HG02981 (cell line): ENCODE measurements at regions not wholly inside any gene's neighbourhood (a gene's known extent, or its start where the extent isn't known, plus 50 kb on each side); places are given as distances from the start of the nearest gene placed in this dataset.
"Not testable (repeated sequence)": the region's sequence is repeated elsewhere in the genome, so short reads cannot be mapped to it uniquely, and the experiment has no call there.

ENCODE experiments used
- ATAC-seq: cut with Tn5 transposase; IDR thresholded peaks from one replicate; pipeline ENCODE4 v1.9.1; 2021; ENCODE audit warnings: mild to moderate bottlenecking, moderate library complexity; ENCODE audit not compliant: unreplicated experiment

GRCh38 chr20:30164389-30164788, 1093.1 kb upstream of the DEFB115 start:
- not testable (repeated sequence) for ATAC-seq

- no peak for ATAC-seq
Measured at GRCh38 chr20:30167540-30167939, 1089.9 kb upstream of the DEFB115 start.

GRCh38 chr20:30168025-30168799, 1089.3 kb upstream of the DEFB115 start:
- no peak for ATAC-seq

DNA sequence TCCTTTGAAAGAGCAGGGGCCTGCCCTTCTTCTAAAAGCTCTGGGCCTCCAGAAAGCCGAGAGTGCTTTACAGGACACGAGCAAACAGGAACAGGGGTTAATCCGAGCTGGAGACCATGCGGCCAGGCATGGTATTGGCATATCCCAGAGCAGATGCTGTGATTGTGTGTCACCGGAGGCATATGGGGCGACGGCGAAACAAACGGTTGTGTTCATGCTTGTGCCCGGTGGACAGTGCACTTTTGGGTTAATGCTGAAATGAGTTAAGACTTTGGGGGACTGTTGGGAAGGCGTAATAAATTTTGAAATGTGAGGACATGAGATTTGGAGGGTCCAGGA, 1088.7 kb upstream of the DEFB115 start:
- ATAC-seq, result no peak

DNA sequence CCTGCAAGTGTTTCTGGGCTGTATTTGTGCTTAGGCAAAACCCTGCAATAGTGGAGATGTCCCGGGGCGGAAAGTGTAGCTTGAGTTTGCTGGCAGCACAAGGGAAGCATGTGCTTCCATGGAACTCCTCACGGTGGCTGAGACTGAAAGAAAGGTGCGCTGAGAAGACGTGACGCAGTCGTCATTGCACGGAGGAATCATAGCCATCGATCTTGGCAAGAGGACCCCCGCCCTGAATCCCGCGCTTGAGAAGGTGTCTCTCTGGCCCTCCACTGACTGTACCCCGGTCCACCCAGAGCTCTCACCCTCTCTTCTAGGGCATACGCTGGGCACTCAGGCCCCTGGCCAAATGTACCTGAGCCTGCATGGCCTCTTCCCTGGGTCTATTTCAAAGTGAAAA, 1081.8 kb upstream of the DEFB115 start:
- ATAC-seq, result no peak

GRCh38 chr20:30183124-30183523, 1074.3 kb upstream of the DEFB115 start:
- not testable (repeated sequence) for ATAC-seq

DNA sequence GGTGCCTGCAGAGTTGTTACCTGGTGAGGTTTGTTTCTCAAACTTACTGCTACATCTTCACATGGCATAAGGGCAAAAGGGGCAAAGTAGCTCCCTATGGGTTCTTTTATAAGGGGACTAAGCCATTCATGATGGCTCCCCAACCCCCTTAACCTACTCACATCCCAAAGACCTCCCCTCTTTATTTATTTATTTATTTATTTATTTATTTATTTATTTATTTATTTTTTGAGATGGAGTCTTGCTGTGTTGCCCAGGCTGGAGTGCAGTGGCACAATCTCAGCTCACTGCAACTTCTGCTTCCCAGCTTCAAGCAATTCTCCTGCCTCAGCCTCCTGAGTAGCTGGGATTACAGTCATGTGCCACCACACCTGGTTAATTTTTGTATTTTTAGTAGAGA, 1065.7 kb upstream of the DEFB115 start:
- not testable (repeated sequence) for ATAC-seq

DNA sequence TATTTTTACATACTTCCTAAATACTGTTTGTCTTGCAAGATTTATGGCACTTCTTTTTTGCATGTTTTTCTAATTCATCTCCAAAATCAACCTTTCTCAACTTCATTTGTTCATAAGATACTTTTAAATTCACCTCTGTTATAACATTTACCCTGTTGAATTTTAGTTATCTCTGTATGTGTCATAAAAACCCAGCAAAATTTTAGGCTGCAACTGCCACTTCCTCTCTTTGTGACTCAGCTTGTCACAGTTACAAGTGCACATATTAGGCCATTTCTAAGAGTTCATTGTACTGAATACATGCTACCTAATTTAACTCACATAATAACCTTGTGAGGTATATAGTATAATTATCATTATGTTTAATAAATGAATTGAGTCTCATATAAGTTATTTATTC, 1023.0 kb upstream of the DEFB115 start:
- ATAC-seq, result not testable (repeated sequence)

DNA sequence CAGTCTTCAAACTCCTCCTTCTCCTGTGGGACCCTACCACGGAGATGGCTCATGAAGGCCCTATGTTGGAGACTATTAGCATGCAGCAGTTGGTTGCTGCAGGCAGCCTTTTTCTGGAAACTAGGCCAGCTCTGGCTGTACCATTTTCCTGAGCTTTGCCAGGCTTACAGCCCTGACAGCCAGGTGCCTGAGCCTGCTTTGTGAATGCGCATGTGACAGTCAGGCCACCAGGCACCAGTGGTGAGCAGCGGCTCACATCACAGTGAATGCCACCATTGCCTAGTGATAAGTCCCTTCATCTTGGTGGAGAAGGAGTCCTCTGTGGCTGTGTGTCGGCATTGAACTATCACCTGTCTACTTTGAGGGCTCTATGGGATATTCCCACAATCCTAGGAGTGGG, 982.4 kb upstream of the DEFB115 start:
- not testable (repeated sequence) for ATAC-seq

- ATAC-seq, result no peak
Measured at GRCh38 chr20:30281584-30282197, 975.8 kb upstream of the DEFB115 start.

GRCh38 chr20:30283476-30284280, 973.8 kb upstream of the DEFB115 start:
- not testable (repeated sequence) for ATAC-seq

DNA sequence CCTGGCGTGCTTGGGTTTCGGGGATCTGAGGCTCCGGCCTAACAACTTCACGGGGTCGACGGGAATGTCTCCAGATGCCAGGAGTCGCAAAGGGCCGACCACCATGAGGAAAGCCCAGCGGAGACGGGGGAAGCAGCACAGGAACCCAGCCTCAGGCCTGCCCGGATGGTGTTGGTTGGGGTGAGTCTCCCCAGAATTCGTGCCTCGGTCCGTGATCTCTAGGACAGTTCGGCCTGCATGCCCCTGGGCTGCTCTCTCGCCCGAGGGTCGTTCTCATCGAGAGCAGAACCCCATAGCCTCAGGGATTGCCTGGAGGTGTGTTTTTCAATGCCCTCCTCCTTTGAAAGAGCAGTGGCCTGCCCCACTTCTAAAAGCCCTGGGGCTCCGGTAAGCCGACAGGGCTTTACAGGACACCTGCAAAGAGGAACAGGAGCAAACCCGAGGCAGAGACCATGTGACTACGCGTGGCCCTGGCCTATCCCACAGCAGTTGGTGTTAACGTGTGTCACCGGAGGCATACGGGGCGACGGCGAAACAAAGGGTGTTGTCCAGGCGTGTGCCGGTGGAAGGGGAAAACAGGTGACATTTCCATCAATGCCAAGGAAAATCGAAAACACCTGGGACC, 973.1 kb upstream of the DEFB115 start:
- ATAC-seq, result no peak

- no peak for ATAC-seq
Measured at GRCh38 chr20:30285677-30286076, 971.8 kb upstream of the DEFB115 start.

GRCh38 chr20:30286157-30286556, 971.3 kb upstream of the DEFB115 start:
- ATAC-seq, result no peak

DNA sequence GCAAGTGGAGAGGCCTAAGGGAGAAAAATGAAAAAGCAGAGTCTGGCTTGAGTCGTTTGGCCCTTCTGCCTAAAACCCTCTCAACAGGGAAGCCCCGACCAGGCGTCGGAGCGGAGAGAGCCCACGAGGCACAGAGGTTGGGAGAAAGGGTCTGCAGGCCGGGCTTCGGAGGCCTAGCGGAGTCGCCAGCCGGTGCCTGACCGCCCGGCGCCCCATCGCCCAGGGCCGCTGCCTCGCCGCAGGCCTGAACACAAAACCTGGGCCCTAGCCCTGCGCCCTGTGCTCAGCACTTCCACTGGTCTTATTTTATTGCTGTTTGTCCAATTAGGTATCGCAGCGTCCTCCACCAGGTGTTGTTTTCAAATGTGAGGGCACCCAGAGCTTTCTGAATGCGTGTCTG, 970.0 kb upstream of the DEFB115 start:
- ATAC-seq, result not testable (repeated sequence)

GRCh38 chr20:30288346-30288745, 969.1 kb upstream of the DEFB115 start:
- ATAC-seq, result no peak

GRCh38 chr20:30289049-30289448, 968.4 kb upstream of the DEFB115 start:
- ATAC-seq, result not testable (repeated sequence)

GRCh38 chr20:30289711-30290141, 967.7 kb upstream of the DEFB115 start:
- not testable (repeated sequence) for ATAC-seq

GRCh38 chr20:30290361-30291063, 967.0 kb upstream of the DEFB115 start:
- ATAC-seq, result not testable (repeated sequence)

GRCh38 chr20:30291064-30291379, 966.4 kb upstream of the DEFB115 start:
- not testable (repeated sequence) for ATAC-seq

- ATAC-seq, result not testable (repeated sequence)
Measured at GRCh38 chr20:30291686-30292085, 965.8 kb upstream of the DEFB115 start.
